H9 (cell line): ENCODE measurements at regions not wholly inside any gene's neighbourhood (a gene's known extent, or its start where the extent isn't known, plus 50 kb on each side); places are given as distances from the start of the nearest gene placed in this dataset.
A peak's percentile ranks its signal among the peaks of the same experiment; 100 is the strongest.

ENCODE experiments used
- DNase-seq: peaks from one replicate; pipeline ENCODE4 v3.0.0-alpha.2; 2017
- H2AFZ ChIP-seq: one replicate; pipeline ENCODE4 v1.6.1; 2013; ENCODE audit warnings: mild to moderate bottlenecking, low read length, control low read depth, moderate library complexity
- H2AK5ac ChIP-seq: 2 replicates; pipeline ENCODE4 v1.6.1; 2013; ENCODE audit warnings: low read length, control low read depth, mixed read lengths; ENCODE audit not compliant: insufficient read length
- H2BK120ac ChIP-seq: one replicate; pipeline ENCODE4 v1.6.1; 2013; ENCODE audit warnings: low read depth, mild to moderate bottlenecking, low read length, control low read depth, inconsistent platforms; ENCODE audit not compliant: poor library complexity, severe bottlenecking
- H2BK12ac ChIP-seq: 2 replicates; pipeline ENCODE4 v1.6.1; 2013; ENCODE audit warnings: low read length, control low read depth, mixed read lengths, low read depth; ENCODE audit not compliant: insufficient read length
- H2BK15ac ChIP-seq: 2 replicates; pipeline ENCODE4 v1.6.1; 2013; ENCODE audit warnings: low read depth, low read length, control low read depth
- H2BK20ac ChIP-seq: one replicate; pipeline ENCODE4 v1.6.1; 2013; ENCODE audit warnings: low read depth, mild to moderate bottlenecking, low read length, control low read depth, inconsistent platforms; ENCODE audit not compliant: poor library complexity, severe bottlenecking
- H2BK5ac ChIP-seq: 2 replicates; pipeline ENCODE4 v1.6.1; 2013; ENCODE audit warnings: low read length, control low read depth, mixed read lengths; ENCODE audit not compliant: insufficient read length
- H3K14ac ChIP-seq: 2 replicates; pipeline ENCODE4 v1.6.1; 2013; ENCODE audit warnings: low read length, control low read depth; ENCODE audit not compliant: insufficient read depth
- H3K18ac ChIP-seq: 2 replicates; pipeline ENCODE4 v1.6.1; 2013; ENCODE audit warnings: low read depth, mild to moderate bottlenecking, mixed read lengths, low read length, control low read depth; ENCODE audit not compliant: insufficient read length
- H3K23ac ChIP-seq: 2 replicates; pipeline ENCODE4 v1.6.1; 2013; ENCODE audit warnings: low read length, control low read depth, mixed read lengths, low read depth; ENCODE audit not compliant: insufficient read length
- H3K23me2 ChIP-seq: 2 replicates; pipeline ENCODE4 v1.6.1; 2013; ENCODE audit warnings: low read depth, mild to moderate bottlenecking, mixed read lengths, low read length, control low read depth; ENCODE audit not compliant: insufficient read length, poor library complexity, severe bottlenecking
- H3K27ac ChIP-seq: 2 replicates; pipeline ENCODE4 v1.5.1; 2013; ENCODE audit warnings: low read length, control low read depth, mixed read lengths, low read depth; ENCODE audit not compliant: insufficient read length
- H3K27me3 ChIP-seq: 2 replicates; pipeline ENCODE4 v1.6.1; 2013; ENCODE audit warnings: low read length, control low read depth, inconsistent platforms; ENCODE audit not compliant: insufficient read depth
- H3K4ac ChIP-seq: 2 replicates; pipeline ENCODE4 v1.6.1; 2013; ENCODE audit warnings: low read depth, mild to moderate bottlenecking, control low read depth, inconsistent platforms, low read length, moderate library complexity
- H3K4me1 ChIP-seq: 2 replicates; pipeline ENCODE4 v1.6.1; 2013; ENCODE audit warnings: low read length, control low read depth, inconsistent platforms; ENCODE audit not compliant: insufficient read depth
- H3K4me2 ChIP-seq: 2 replicates; pipeline ENCODE4 v1.6.1; 2013; ENCODE audit warnings: low read length, control low read depth, mixed read lengths; ENCODE audit not compliant: insufficient read length, insufficient read depth
- H3K56ac ChIP-seq: 2 replicates; pipeline ENCODE4 v1.6.1; 2013; ENCODE audit warnings: low read depth, mild to moderate bottlenecking, mixed read lengths, low read length, control low read depth; ENCODE audit not compliant: insufficient read length
- H3K79me1 ChIP-seq: 2 replicates; pipeline ENCODE4 v1.6.1; 2013; ENCODE audit warnings: low read depth, mild to moderate bottlenecking, moderate library complexity, low read length, control low read depth, inconsistent platforms; ENCODE audit not compliant: insufficient read depth, poor library complexity, severe bottlenecking
- H3K79me2 ChIP-seq: 2 replicates; pipeline ENCODE4 v1.6.1; 2013; ENCODE audit warnings: low read length, control low read depth, inconsistent platforms; ENCODE audit not compliant: insufficient read depth
- H3K9ac ChIP-seq: 2 replicates; pipeline ENCODE4 v1.6.1; 2013; ENCODE audit warnings: low read length, control low read depth, mixed read lengths; ENCODE audit not compliant: insufficient read length; ENCODE audit errors: extremely low read depth
- H3K9me3 ChIP-seq: one replicate; pipeline ENCODE4 v1.6.1; 2013; ENCODE audit warnings: low read depth, low read length, inconsistent platforms; ENCODE audit not compliant: control insufficient read depth
- H3T11ph ChIP-seq: one replicate; pipeline ENCODE4 v1.6.1; 2013; ENCODE audit warnings: mild to moderate bottlenecking, low read length, control low read depth, inconsistent platforms
- H4K20me1 ChIP-seq: one replicate; pipeline ENCODE4 v1.6.1; 2013; ENCODE audit not compliant: control insufficient read depth, insufficient read length, insufficient read depth
- H4K5ac ChIP-seq: 2 replicates; pipeline ENCODE4 v1.6.1; 2013; ENCODE audit warnings: low read depth, mild to moderate bottlenecking, mixed read lengths, low read length, control low read depth; ENCODE audit not compliant: insufficient read length
- H4K8ac ChIP-seq: replicated peaks from 2 replicates; pipeline ENCODE4 v1.6.1; 2013; ENCODE audit warnings: low read length, control low read depth, mixed read lengths, low read depth; ENCODE audit not compliant: insufficient read length
- H4K91ac ChIP-seq: 2 replicates; pipeline ENCODE4 v1.6.1; 2013; ENCODE audit warnings: low read depth, mild to moderate bottlenecking, moderate library complexity, mixed read lengths, low read length, control low read depth; ENCODE audit not compliant: insufficient read length
- H3K27ac Mint-ChIP-seq, 3 experiments: 2 replicates in 2 of 3; 3 replicates in 1 of 3; pipeline ENCODE4 v1.8.0; 2020 to 2021; ENCODE audit warnings: mixed read lengths in 3 of 3, mild to moderate bottlenecking in 1 of 3, moderate library complexity in 1 of 3
- H3K27me3 Mint-ChIP-seq: 2 replicates; pipeline ENCODE4 v1.8.0; 2021; ENCODE audit warnings: low read depth, mild to moderate bottlenecking, moderate library complexity, mixed read lengths
- H3K36me3 Mint-ChIP-seq, 3 experiments: 2 replicates in 2 of 3; 3 replicates in 1 of 3; pipeline ENCODE4 v1.8.0; 2020 to 2021; ENCODE audit warnings: low read depth in 3 of 3, mixed read lengths in 3 of 3; ENCODE audit not compliant: insufficient read depth in 1 of 3
- H3K4me1 Mint-ChIP-seq, 2 experiments: 2 replicates each; pipeline ENCODE4 v1.8.0; 2020; ENCODE audit warnings: mixed read lengths in 2 of 2
- H3K4me3 Mint-ChIP-seq, 2 experiments: 2 replicates in 1 of 2; 3 replicates in 1 of 2; pipeline ENCODE4 v1.8.0; 2020 to 2021; ENCODE audit warnings: mild to moderate bottlenecking in 2 of 2, mixed read lengths in 2 of 2, moderate library complexity in 1 of 2
- H3K9me3 Mint-ChIP-seq, 2 experiments: 2 replicates in 1 of 2; 3 replicates in 1 of 2; pipeline ENCODE4 v1.8.0; 2020; ENCODE audit warnings: mild to moderate bottlenecking in 2 of 2, mixed read lengths in 2 of 2, moderate library complexity in 1 of 2
- CTCF ChIP-seq: fragments of 200-600 bp; sonication (generic); conservative IDR thresholded peaks from 3 replicates; pipeline ENCODE4 v1.8.0; 2021; ENCODE audit warnings: antibody characterized with exemption, mild to moderate bottlenecking
- whole genome bisulfite sequencing: extraction: QIAGEN DNeasy Blood & Tissue Kit; methylation state at CpG from one replicate; pipeline ENCODE4 v1.1.7; 2013; ENCODE audit warnings: missing lambda C conversion rate, low lambda C conversion rate, mixed read lengths; ENCODE audit not compliant: insufficient read length; ENCODE audit errors: extremely low coverage; 5-methylcytosine and 5-hydroxymethylcytosine counted together

- Histone ChIP-seq H3K27ac (no peak overlapping the region), H2BK20ac (peak overlapping the region; percentile 60), H3T11ph (no peak overlapping the region), H3K18ac (no peak overlapping the region), H3K56ac (no peak overlapping the region), H3K4me2 (no peak overlapping the region), H4K5ac (no peak overlapping the region), H3K27me3 (no peaks in the 10 kb centered on the region), H3K79me1 (no peaks in the 10 kb centered on the region), H4K8ac (no peak overlapping the region), H3K4ac (no peak overlapping the region), H3K9me3 (no peaks in the 10 kb centered on the region), H2AK5ac (no peak overlapping the region), H3K14ac (no peak overlapping the region), H2BK5ac (no peak overlapping the region), H3K79me2 (no peaks in the 10 kb centered on the region), H2BK12ac (no peak overlapping the region), H2BK120ac (no peak overlapping the region), H3K4me1 (no peaks in the 10 kb centered on the region), H4K91ac (no peak overlapping the region), H2AFZ (no peak overlapping the region), H3K23ac (no peak overlapping the region), H4K20me1 (no peaks in the 10 kb centered on the region), H3K23me2 (no peaks in the 10 kb centered on the region), H3K9ac (no peak overlapping the region), H2BK15ac (no peak overlapping the region)
- no peak for DNase-seq
- Mint-ChIP-seq H3K27me3 (peaks cover 17% of the 10 kb centered on the region), H3K36me3 (no peaks in the 10 kb centered on the region), H3K4me3 (no peak overlapping the region), H3K27ac (peak overlapping the region in 2 of 3 experiments; percentile 7 to 82; a peak in 2 of 7 replicates), H3K9me3 (no peaks in the 10 kb centered on the region; a peak in 1 of 5 replicates), H3K4me1 (peaks cover 36 to 37% of the 10 kb centered on the region in 2 experiments)
- no CpG with 5 or more reads among the region's 4 CpGs for WGBS
- TF ChIP-seq CTCF, result no peak
Measured at GRCh38 chr3:182382112-182382857, 411.0 kb upstream of the ATP11B start.
